ENCODE measurements at regions not wholly inside any gene's neighbourhood (a gene's known extent, or its start where the extent isn't known, plus 50 kb on each side); places are given as distances from the start of the nearest gene placed in this dataset.

GRCh38 chr18:37944700-37945270, 379.2 kb upstream of the CELF4 start:
- H3K27ac ChIP-seq = no peak overlapping the region
- TF ChIP-seq CTCF (conservative IDR thresholded peaks at IDR 0.05) = no peak

- TF ChIP-seq CTCF (conservative IDR thresholded peaks at IDR 0.05) = no peak
Measured at GRCh38 chr18:37937287-37937686, 371.7 kb upstream of the CELF4 start.

GRCh38 chr18:37935086-37935485, 369.5 kb upstream of the CELF4 start:
- no peak for TF ChIP-seq CTCF (conservative IDR thresholded peaks at IDR 0.05)
- H3K27ac ChIP-seq = no peak overlapping the region

More at GRCh38 chr18:37937287-37937686, 371.7 kb upstream of the CELF4 start:
- no peak overlapping the region for H3K27ac ChIP-seq

GRCh38 chr18:37930640-37931039, 365.0 kb upstream of the CELF4 start:
- TF ChIP-seq CTCF (conservative IDR thresholded peaks at IDR 0.05) = no peak

GRCh38 chr18:37922162-37922561, 356.6 kb upstream of the CELF4 start:
- no peak for TF ChIP-seq CTCF (conservative IDR thresholded peaks at IDR 0.05)
- H3K27ac ChIP-seq = no peak overlapping the region

More at GRCh38 chr18:37930640-37931039, 365.0 kb upstream of the CELF4 start:
- H3K27ac ChIP-seq = no peak overlapping the region

GRCh38 chr18:37920865-37921264, 355.3 kb upstream of the CELF4 start:
- no peak for TF ChIP-seq CTCF (conservative IDR thresholded peaks at IDR 0.05)
- H3K27ac ChIP-seq = no peak overlapping the region

GRCh38 chr18:37913051-37913450, 347.5 kb upstream of the CELF4 start:
- no peak overlapping the region for H3K27ac ChIP-seq
- no peak for TF ChIP-seq CTCF (conservative IDR thresholded peaks at IDR 0.05)

Measured in VCaP (cell line).